ENCODE measurements at regions not wholly inside any gene's neighbourhood (a gene's known extent, or its start where the extent isn't known, plus 50 kb on each side); places are given as distances from the start of the nearest gene placed in this dataset.
"Not testable (repeated sequence)": the region's sequence is repeated elsewhere in the genome, so short reads cannot be mapped to it uniquely, and the experiment has no call there.

DNA sequence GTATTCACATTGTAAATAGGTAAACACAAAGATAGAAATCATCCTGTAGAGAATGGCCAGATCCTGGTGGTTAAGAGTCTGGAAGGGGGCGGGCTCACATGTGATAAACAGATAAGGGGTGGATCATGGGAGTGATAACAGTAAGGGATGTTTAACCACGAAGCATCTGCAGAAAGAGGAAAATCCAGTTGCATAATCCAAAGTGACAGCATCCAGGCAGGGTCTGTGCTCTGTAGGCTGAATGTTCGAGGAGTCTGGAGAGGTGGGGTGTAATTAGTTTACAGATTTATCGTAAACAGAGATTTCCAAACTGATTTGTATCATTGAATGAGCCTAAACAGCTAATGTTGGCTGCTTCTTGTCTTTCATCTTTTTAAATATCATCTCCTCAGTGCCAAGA is 1009.8 kb upstream of the SLIT2 start:
- no peak for DNase-seq

GRCh38 chr4:19239565-19239964 is 1012.1 kb upstream of the SLIT2 start:
- no peak for DNase-seq

GRCh38 chr4:19236473-19236872 is 1015.2 kb upstream of the SLIT2 start:
- DNase-seq = no peak

DNA sequence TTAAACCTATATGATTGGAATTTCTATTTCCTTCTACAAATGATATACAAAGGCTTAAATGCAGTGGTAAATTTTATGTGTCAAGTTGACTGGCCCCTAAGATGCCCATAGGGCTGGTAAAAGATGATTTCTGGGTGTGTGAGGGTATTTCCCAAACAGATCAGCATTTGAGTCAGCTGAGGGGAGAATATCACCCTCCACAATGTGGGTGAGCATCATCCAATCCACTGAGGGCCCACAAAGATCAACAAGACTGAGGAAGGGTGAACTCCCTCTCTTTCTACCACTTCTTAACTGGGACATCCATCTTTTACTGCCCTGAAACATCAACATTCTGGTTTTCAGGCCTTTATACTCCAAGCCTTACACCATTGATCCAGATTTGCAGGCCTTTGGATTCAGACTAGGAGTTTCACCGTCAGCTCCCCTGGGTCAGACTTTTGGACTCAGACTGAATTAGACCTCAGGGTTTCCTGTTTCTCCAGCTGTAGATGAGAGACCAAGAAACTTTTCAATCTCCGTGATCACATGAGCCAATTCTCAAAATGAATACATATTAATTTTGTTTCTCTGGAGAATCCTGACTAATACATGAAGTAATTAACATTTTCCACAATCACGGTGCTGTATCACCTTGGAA is 1020.7 kb upstream of the SLIT2 start:
- peak in 2 of 3 donors; percentile 32 to 59 for DNase-seq

GRCh38 chr4:19227701-19228100 is 1024.0 kb upstream of the SLIT2 start:
- no peak for DNase-seq

DNA sequence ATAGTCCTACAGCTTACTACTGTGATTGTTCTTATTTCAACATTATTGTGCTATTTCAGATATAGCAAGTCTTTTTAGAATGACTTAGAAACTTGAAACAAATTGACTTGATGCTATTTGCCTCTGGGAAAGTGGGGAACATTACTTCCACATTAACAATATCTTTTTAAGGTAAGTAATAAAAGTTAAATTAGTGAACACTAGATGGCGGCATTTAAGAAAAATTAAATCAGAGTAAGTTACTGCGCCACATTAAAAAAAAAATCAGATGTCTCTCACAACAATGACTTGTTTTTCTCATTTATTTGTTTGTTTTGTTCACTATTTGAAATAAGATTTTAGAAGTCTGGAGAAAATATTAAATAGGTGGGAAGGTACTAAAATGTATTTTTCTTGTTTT is 1026.9 kb upstream of the SLIT2 start:
- DNase-seq = peak; percentile 13 to 48 (median 14)

DNA sequence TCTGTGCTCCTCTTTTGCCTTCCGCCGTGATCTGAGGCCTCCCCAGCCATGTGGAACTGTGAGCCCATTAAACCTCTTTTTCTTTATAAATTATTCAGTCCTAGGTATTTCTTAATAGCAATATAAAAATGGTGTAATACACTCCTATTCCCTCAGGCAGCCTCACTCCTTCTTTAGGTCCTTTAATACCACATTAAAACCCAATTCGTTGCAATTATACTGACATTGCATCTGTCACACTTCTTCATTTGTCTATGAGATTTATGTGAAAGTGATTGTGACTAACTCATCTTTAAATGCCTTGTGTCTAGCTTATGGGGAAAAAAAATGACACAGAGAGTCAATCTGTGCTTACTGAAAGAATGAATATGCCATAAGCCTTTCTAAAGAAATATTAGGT is 1035.2 kb upstream of the SLIT2 start:
- no peak for DNase-seq

DNA sequence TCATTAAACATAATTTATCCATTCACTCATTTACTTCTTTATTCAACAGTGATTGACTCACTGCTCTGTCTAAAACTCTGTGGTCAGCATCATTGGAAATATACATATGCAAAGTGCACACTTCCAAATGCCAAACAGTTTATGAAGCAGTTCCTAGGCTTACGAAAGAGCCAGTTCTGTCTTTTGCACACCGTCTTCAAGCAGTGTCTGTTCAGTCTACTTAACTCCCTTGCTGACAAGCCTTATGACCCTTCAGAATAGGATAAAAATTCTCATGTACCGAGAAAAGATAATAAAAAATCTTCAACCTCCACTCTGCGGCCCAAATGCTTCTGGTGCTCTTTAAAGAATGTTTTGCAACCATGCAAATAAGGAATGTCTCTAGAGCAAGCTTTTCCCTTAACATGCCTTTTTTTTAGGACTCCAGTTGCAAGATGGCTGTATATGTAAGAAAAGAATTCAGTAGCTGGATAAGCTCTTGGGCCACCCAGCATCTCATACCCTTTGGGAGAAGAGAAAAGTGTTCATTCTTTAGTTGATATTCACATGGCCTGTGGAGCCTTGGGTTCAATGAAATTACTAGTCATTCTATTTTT is 1037.0 kb upstream of the SLIT2 start:
- no peak for DNase-seq

DNA sequence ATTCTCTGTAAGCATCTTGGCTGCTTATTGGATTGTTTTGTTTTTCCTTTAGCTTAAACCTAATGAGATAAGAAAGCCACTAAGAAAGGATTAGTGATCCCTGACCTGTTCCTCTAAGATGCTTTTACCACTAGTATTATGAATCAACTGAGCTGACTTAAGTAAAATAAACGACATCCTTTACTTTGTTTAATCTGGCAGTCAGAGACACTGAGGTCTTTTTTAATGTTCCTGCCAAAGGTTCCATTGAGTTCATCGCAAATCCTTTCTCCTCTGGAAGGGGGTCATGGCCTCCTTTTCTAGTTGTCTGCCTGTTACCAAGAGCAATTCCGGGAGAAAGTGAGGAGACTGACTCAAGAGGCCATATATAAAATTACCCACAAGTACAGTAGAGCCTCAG is 1038.3 kb upstream of the SLIT2 start:
- no peak for DNase-seq

GRCh38 chr4:19205853-19206252 is 1045.9 kb upstream of the SLIT2 start:
- DNase-seq = no peak

GRCh38 chr4:19197838-19198237 is 1053.9 kb upstream of the SLIT2 start:
- DNase-seq = not testable (repeated sequence)

DNA sequence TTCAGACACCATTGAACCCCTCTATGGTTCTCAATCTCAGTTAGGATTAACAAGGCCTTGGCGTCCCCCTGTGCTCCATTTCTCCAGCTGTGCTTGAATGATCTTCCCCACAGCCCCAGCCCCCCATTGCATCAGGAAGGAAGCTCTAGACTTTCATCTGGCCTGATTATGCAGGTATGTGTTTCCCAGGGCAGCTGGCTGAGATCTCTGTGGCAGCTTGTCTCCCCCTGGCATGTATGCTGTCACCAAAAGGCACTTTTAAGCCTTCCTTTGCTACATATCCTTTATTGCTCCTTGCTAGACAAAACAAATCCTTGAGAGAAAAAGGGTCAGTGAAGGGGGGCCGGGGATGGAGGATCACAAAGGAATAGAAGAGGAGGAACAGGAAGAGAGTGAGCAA is 1056.0 kb upstream of the SLIT2 start:
- DNase-seq = no peak

GRCh38 chr4:19194672-19195071 is 1057.0 kb upstream of the SLIT2 start:
- DNase-seq = no peak

DNA sequence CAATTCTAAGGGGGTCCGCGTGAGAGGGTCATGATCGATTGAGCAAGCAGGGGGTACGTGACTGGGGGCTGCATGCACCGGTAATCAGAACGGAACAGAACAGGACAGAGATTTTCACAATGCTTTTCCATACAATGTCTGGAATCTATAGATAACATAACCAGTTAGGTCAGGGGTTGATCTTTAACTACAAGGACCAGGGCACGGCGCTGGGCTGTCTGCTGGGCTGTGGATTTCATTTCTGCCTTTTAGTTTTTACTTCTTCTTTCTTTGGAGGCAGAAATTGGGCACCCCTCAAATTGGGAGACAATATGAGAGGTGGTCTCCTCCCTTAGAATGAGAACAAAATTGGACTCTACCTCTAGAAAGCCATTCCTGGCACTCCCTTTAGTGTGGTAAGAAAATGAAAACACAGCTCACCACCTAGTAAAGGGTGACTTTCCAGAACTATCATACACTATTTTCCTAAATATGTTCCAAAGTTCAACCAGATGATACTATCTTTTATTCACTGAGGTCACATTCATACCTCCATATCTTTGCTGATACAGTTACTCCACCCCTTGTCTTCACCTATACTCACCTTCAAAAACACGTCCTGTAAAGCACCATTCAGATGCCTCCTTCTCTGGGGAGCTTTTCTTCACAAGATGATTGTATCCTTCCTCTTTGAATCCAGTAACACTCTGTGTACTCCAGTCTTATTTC is 1058.3 kb upstream of the SLIT2 start:
- DNase-seq = no peak

DNA sequence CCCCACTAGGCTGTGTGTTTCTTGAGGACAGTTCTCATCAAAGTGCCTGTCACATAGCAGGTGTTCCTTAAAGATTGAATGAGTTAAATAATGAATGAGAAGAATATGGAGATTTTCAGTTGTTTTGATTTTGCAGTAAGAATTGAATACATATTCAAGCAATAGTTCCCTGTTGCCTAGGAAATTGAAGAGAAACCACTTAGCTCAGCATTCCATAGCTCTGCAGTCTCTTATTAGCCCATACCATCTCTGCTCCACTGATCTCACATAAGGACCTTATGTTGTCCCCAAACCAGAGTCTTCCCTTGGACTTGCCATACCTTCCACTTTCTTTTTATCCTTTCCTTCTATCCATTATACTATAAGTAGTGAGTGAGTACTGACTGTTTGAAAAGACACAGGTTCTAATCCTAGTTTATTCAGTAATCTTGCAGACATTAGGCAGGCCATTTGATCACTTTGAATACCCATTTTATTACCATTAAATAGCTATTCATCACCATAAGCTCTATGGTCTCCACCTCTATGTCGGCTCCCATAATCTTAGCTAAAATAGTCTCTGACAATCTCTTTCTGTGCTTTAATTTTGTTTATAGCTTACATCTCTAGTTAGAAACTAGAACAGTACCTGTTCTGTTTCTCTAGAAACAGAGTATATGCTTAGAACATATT is 1059.6 kb upstream of the SLIT2 start:
- DNase-seq = no peak

GRCh38 chr4:19187691-19188090 is 1064.0 kb upstream of the SLIT2 start:
- DNase-seq = no peak

DNA sequence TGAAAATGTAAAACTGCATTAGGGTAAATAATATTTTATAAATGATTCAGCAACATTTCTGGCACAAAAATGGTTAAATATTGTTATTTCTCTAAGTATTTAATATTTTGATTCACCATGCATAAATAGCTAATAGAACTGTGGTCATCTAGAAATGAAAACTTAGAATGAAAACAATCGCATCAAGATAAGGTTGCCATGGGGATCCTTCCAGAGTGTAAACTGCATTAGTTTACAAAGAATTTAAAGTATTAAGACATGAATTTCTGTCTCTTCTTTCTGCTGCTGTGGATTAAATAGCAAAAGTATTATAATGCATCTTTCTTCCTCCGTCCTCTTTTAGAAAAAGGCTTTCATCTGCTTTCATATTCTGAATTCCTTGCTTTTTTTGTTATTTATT is 1064.6 kb upstream of the SLIT2 start:
- DNase-seq = peak in 2 of 3 donors; percentile 12 to 25

DNA sequence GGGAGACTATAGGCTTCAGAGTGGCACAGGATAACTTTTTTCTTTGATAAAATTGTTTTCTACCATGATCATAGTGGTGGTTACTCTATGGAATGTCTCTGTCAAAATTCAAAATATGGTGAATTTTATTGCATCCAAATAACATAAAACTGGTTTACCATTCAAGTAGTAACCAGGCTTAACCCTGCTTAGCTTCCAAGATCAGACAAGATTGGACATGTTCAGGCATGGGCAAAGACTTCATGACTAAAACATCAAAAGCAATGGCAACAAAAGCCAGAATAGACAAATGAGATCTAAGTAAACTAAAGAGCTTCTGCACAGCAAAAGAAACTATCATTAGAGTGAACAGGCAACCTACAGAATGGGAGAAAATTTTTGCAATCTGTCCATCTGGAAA is 1070.1 kb upstream of the SLIT2 start:
- DNase-seq = not testable (repeated sequence)

- DNase-seq = no peak
Measured at GRCh38 chr4:19178835-19179234, 1072.9 kb upstream of the SLIT2 start.

DNA sequence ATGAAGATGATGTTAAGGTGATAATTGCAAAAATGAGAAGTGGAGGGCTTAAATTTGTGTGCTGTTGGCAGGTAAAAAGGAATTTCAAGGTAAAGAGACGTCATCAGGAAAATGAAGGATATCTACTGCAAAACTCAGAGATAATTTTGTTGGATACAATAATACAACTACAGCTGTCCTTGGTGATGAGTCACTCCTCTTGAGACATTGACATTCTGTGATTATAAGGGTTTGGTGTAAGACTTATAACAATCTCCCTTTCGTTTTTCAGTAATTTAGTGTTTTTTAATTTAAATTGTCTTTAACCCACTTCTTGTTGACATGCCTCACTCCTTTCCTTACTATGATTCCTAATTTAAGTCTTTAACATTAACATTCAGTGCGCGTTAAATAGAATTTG is 1074.1 kb upstream of the SLIT2 start:
- no peak for DNase-seq

DNA sequence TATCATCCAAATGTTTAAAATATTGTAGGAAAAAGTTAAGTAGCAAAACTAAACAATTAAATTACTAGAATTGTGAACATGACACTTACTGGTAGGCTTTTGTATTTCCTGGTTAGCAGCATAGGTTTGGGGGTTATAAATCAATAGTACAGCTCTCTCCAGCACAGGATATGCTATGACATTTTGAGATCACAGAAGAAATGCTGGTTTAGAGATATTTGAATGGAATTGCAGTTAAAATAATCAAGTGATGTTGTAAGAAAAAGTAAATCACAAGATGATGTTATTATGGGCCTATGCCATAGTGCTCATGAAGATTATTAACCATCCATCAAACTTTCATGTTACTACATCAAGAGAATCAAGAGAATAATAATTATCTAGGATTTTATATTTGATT is 1079.9 kb upstream of the SLIT2 start:
- peak in 1 of 3 donors; percentile 34 for DNase-seq

DNA sequence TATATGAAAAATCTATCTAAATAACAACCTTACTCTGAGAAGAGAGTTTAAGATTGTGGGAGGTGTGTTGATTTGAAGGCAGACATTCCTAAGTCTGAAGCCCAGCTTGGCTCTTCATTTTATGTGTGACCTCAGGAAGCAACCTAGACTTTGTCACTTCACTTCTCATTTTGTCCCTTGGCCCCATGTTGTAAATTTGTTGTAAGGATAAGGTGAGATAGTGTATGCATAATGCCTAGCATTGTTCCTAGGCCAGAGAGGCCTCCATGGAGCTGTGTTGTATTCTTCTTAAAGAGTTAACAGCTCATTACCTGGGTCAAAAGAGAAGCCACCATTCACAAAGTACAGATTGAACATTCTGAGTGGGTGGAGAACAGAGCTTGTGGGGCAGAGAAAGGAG is 1084.4 kb upstream of the SLIT2 start:
- DNase-seq = no peak

- no peak for DNase-seq
Measured at GRCh38 chr4:19164334-19164733, 1087.4 kb upstream of the SLIT2 start.
